HCT116 (cell line): ENCODE measurements at regions not wholly inside any gene's neighbourhood (a gene's known extent, or its start where the extent isn't known, plus 50 kb on each side); places are given as distances from the start of the nearest gene placed in this dataset.

Source experiments
- ATAC-seq: fragments of 200-7000 bp; cut with Tn5 transposase; 2 replicates; pipeline ENCODE4 v1.9.1; 2020; ENCODE audit warnings: mild to moderate bottlenecking, moderate library complexity
- BruUV-seq: library from RNA; stranded (reverse); fragments of 400-500 nt; replicated peaks from 2 replicates; lab custom pipeline; 2021; lab: Mats Ljungman, UMichigan
- CTCF ChIA-PET: fragments of 300-600 bp; sonication (Branson Sonifier 250); formaldehyde crosslinking; loops from one replicate; lab custom pipeline; 2021; ENCODE audit warnings: antibody characterized with exemption; lab: Charles Lee
- POLR2A ChIA-PET: fragments of 300-600, 350-600 bp; sonication (Branson Sonifier 250); formaldehyde crosslinking; loops from one replicate; lab custom pipeline; 2021; ENCODE audit warnings: antibody characterized with exemption; lab: Charles Lee
- RAD21 ChIA-PET, 2 experiments: fragments of 300-600 bp; sonication (Branson Sonifier 250); formaldehyde crosslinking; loops; one replicate each; lab custom pipeline; 2023; ENCODE audit warnings: low total read pairs in 2 of 2; ENCODE audit not compliant: uncharacterized antibody in 2 of 2, unreplicated experiment in 2 of 2, low non-redundant PET in 1 of 2; lab: Charles Lee
- DNase-seq: peaks from one replicate; pipeline ENCODE4 v3.0.0-alpha.2; 2010; ENCODE audit warnings: low read depth, low spot score
- H2AFZ ChIP-seq: fragments of 200-600 bp; shearing (Covaris generic), sonication (generic); 2 replicates; pipeline ENCODE4 v1.6.1; 2017; ENCODE audit warnings: low read depth, mixed run types, mixed read lengths, antibody characterized with exemption, low read length; ENCODE audit not compliant: poor library complexity, severe bottlenecking
- H3K27ac ChIP-seq: 2 replicates; pipeline ENCODE4 v1.5.1; 2012; ENCODE audit warnings: low read depth, low read length
- H3K27me3 ChIP-seq: fragments of 200-600 bp; sonication (generic); 2 replicates; pipeline ENCODE4 v1.6.1; 2016; ENCODE audit warnings: mixed run types, low read length, mixed read lengths; ENCODE audit not compliant: insufficient read depth
- H3K36me3 ChIP-seq, 2 experiments: fragments of 200-500 bp in 1 of 2; fragments of 200-600 bp in 1 of 2; sonication (Bioruptor generic) in 1 of 2; sonication (generic) in 1 of 2; 2 replicates each; pipeline versions ENCODE4 v1.5.1 to v1.6.1; 2014 to 2016; ENCODE audit warnings: low read length in 2 of 2, inconsistent platforms in 1 of 2, mixed read lengths in 1 of 2, mixed run types in 1 of 2; ENCODE audit not compliant: insufficient read depth in 2 of 2, control insufficient read depth in 1 of 2
- H3K4me1 ChIP-seq, 2 experiments: fragments of 200-600 bp in 1 of 2; sonication (generic) in 1 of 2; 2 replicates each; pipeline versions ENCODE4 v1.5.1 to v1.6.1; 2012 to 2017; ENCODE audit warnings: low read length in 2 of 2, inconsistent platforms in 1 of 2, mild to moderate bottlenecking in 1 of 2, mixed read lengths in 1 of 2, mixed run types in 1 of 2, moderate library complexity in 1 of 2; ENCODE audit not compliant: insufficient read depth in 2 of 2, control insufficient read depth in 1 of 2
- H3K4me2 ChIP-seq: fragments of 200-600 bp; sonication (generic); 2 replicates; pipeline ENCODE4 v1.6.1; 2017; ENCODE audit warnings: mixed run types, low read length, mixed read lengths
- H3K4me3 ChIP-seq, 2 experiments: fragments of 200-600 bp in 1 of 2; sonication (generic) in 1 of 2; replicated peaks in 1 of 2; 2 replicates each; pipeline ENCODE4 v1.5.1; 2011 to 2016; ENCODE audit warnings: low read length in 2 of 2, control low read depth in 1 of 2, low read depth in 1 of 2, mild to moderate bottlenecking in 1 of 2, mixed read lengths in 1 of 2, mixed run types in 1 of 2
- H3K79me2 ChIP-seq: fragments of 200-600 bp; sonication (generic); 2 replicates; pipeline ENCODE4 v1.6.1; 2017; ENCODE audit warnings: mild to moderate bottlenecking, mixed run types, low read length, moderate library complexity, mixed read lengths; ENCODE audit not compliant: insufficient read depth
- H3K9ac ChIP-seq: fragments of 200-600 bp; sonication (generic); 2 replicates; pipeline ENCODE4 v1.6.1; 2016; ENCODE audit warnings: low read length, mixed read lengths
- H3K9me2 ChIP-seq: fragments of 200-600 bp; sonication (generic), shearing (Covaris generic); 2 replicates; pipeline ENCODE4 v1.6.1; 2017; ENCODE audit warnings: mixed run types, mild to moderate bottlenecking, moderate library complexity; ENCODE audit not compliant: insufficient read depth
- H3K9me3 ChIP-seq, 2 experiments: fragments of 200-500 bp in 1 of 2; fragments of 200-600 bp in 1 of 2; sonication (Bioruptor generic) in 1 of 2; sonication (generic) in 1 of 2; 2 replicates each; pipeline ENCODE4 v1.6.1; 2014 to 2017; ENCODE audit warnings: low read length in 2 of 2, mixed read lengths in 2 of 2, inconsistent platforms in 1 of 2, low read depth in 1 of 2, mild to moderate bottlenecking in 1 of 2, mixed run types in 1 of 2, moderate library complexity in 1 of 2; ENCODE audit not compliant: control insufficient read depth in 1 of 2, insufficient read depth in 1 of 2
- H4K20me1 ChIP-seq: fragments of 200-600 bp; sonication (generic), shearing (Covaris generic); 2 replicates; pipeline ENCODE4 v1.6.1; 2017; ENCODE audit warnings: mixed run types, mild to moderate bottlenecking, moderate library complexity; ENCODE audit not compliant: insufficient read depth
- ATF3 ChIP-seq: IDR thresholded peaks from 2 replicates; pipeline ENCODE4 v1.6.1; 2012
- CEBPB ChIP-seq: IDR thresholded peaks from 2 replicates; pipeline ENCODE4 v1.6.1; 2012; ENCODE audit warnings: low read depth
- EGR1 ChIP-seq: IDR thresholded peaks from 2 replicates; pipeline ENCODE4 v1.6.1; 2012; ENCODE audit warnings: low read depth
- ELF1 ChIP-seq: IDR thresholded peaks from 2 replicates; pipeline ENCODE4 v1.6.1; 2012; ENCODE audit warnings: low read depth, borderline replicate concordance
- EZH2 ChIP-seq: fragments of 200-600 bp; sonication (generic); IDR thresholded peaks from 2 replicates; pipeline ENCODE4 v1.6.1; 2017; ENCODE audit warnings: antibody characterized with exemption, mixed run types
- EZH2phosphoT487 ChIP-seq: fragments of 200-600 bp; IDR thresholded peaks from 2 replicates; pipeline ENCODE4 v1.6.1; 2018; ENCODE audit warnings: antibody characterized with exemption, borderline replicate concordance
- FOSL1 ChIP-seq: IDR thresholded peaks from 2 replicates; pipeline ENCODE4 v1.6.1; 2012; ENCODE audit warnings: low read depth
- JUND ChIP-seq: IDR thresholded peaks from 2 replicates; pipeline ENCODE4 v1.6.1; 2012
- MAX ChIP-seq: IDR thresholded peaks from 2 replicates; pipeline ENCODE4 v1.6.1; 2012
- POLR2A ChIP-seq: IDR thresholded peaks from 2 replicates; pipeline ENCODE4 v1.7.0; 2011; ENCODE audit warnings: borderline replicate concordance; ENCODE audit not compliant: insufficient read depth, insufficient read length; ENCODE audit errors: extremely low read depth
- TCF7L2 ChIP-seq: IDR thresholded peaks from 2 replicates; pipeline ENCODE4 v1.7.0; 2011; ENCODE audit warnings: borderline replicate concordance, inconsistent platforms; ENCODE audit not compliant: insufficient read depth, insufficient read length; ENCODE audit errors: extremely low read depth
- ZFX ChIP-seq: fragments of 450-650 bp; IDR thresholded peaks from 2 replicates; pipeline ENCODE4 v1.6.1; 2017
- ZNF274 ChIP-seq: fragments of 200-500 bp; sonication (Bioruptor generic); IDR thresholded peaks from 2 replicates; pipeline ENCODE4 v1.6.1; 2014; ENCODE audit warnings: mild to moderate bottlenecking, low read depth, low read length, inconsistent platforms
- intact Hi-C: fragments of 100-400 bp; cut with micrococcal nuclease; formaldehyde crosslinking; loops from 2 replicates; pipeline ENCODE4 v1.10.0; 2022

- Histone ChIP-seq H3K27me3 (no peaks in the 10 kb centered on the region), H4K20me1 (no peaks in the 10 kb centered on the region), H3K4me2 (no peak overlapping the region), H2AFZ (no peak overlapping the region), H3K36me3 (no peaks in the 10 kb centered on the region), H3K9me2 (no peaks in the 10 kb centered on the region), H3K79me2 (no peaks in the 10 kb centered on the region), H3K4me1 (no peaks in the 10 kb centered on the region), H3K27ac (no peak overlapping the region), H3K9me3 (no peaks in the 10 kb centered on the region), H3K9ac (no peak overlapping the region), H3K4me3 (no peak overlapping the region)
- RAD21 ChIA-PET, result no interaction called here
- ATAC-seq (no peak), DNase-seq (no peak)
- intact Hi-C loops, result no loop called here
- CTCF ChIA-PET, result no interaction called here
- no peak for TF ChIP-seq ELF1
- TF ChIP-seq TCF7L2, result no peak
- no peak for TF ChIP-seq ZNF274
- no TSS peak for BruUV-seq
- POLR2A ChIA-PET, result no interaction called here
These were observed 347.8 kb upstream of the RGMB start for GRCh38 chr5:98425640-98426039.

GRCh38 chr5:98428806-98429205 is 344.7 kb upstream of the RGMB start:
- DNase-seq, result no peak
- BruUV-seq, result no TSS peak
- H3K9ac ChIP-seq, result no peak overlapping the region
- no peak overlapping the region for H3K4me3 ChIP-seq
- ChIA-PET CTCF (no interaction called here), POLR2A (no interaction called here), RAD21 (no interaction called here)
- H4K20me1 ChIP-seq, result no peaks in the 10 kb centered on the region
- no peaks in the 10 kb centered on the region for H3K27me3 ChIP-seq
- ATAC-seq, result no peak
- no peak overlapping the region for H2AFZ ChIP-seq
- no peaks in the 10 kb centered on the region for H3K36me3 ChIP-seq
- H3K9me3 ChIP-seq, result no peaks in the 10 kb centered on the region
- H3K27ac ChIP-seq, result no peak overlapping the region
- TF ChIP-seq MAX (no peak), EZH2phosphoT487 (no peak), CEBPB (no peak), EGR1 (no peak), ATF3 (no peak), ELF1 (no peak), ZFX (no peak), ZNF274 (no peak), EZH2 (no peak), POLR2A (no peak), JUND (no peak), TCF7L2 (no peak), FOSL1 (no peak)
- H3K4me1 ChIP-seq, result no peaks in the 10 kb centered on the region
- H3K4me2 ChIP-seq, result no peak overlapping the region
- no peaks in the 10 kb centered on the region for H3K9me2 ChIP-seq
- intact Hi-C loops, result no loop called here
- no peaks in the 10 kb centered on the region for H3K79me2 ChIP-seq
